HUES6 (cell line): ENCODE measurements at regions not wholly inside any gene's neighbourhood (a gene's known extent, or its start where the extent isn't known, plus 50 kb on each side); places are given as distances from the start of the nearest gene placed in this dataset.

Experiments used
- H3K27ac ChIP-seq: 2 replicates; pipeline ENCODE4 v1.7.0; 2013; ENCODE audit warnings: low read depth, mild to moderate bottlenecking, low read length, inconsistent platforms
- H3K27me3 ChIP-seq: 2 replicates; pipeline ENCODE4 v1.6.1; 2013; ENCODE audit warnings: low read length; ENCODE audit not compliant: control insufficient read depth, insufficient read depth
- H3K36me3 ChIP-seq: 2 replicates; pipeline ENCODE4 v1.6.1; 2013; ENCODE audit warnings: low read length; ENCODE audit not compliant: control insufficient read depth, insufficient read depth
- H3K4me1 ChIP-seq: 2 replicates; pipeline ENCODE4 v1.6.1; 2013; ENCODE audit warnings: low read length; ENCODE audit not compliant: control insufficient read depth, insufficient read depth
- H3K4me3 ChIP-seq: 2 replicates; pipeline ENCODE4 v1.5.1; 2013; ENCODE audit warnings: low read depth, low read length
- H3K9ac ChIP-seq: one replicate; pipeline ENCODE4 v1.6.1; 2013; ENCODE audit warnings: mild to moderate bottlenecking, low read length
- H3K9me3 ChIP-seq: 2 replicates; pipeline ENCODE4 v1.6.1; 2013; ENCODE audit warnings: low read depth, low read length; ENCODE audit not compliant: control insufficient read depth, insufficient read depth

- Histone ChIP-seq H3K9ac (no peak overlapping the region), H3K27me3 (peaks cover 7% of the 10 kb centered on the region), H3K4me3 (no peak overlapping the region), H3K4me1 (no peaks in the 10 kb centered on the region), H3K27ac (no peak overlapping the region), H3K9me3 (no peaks in the 10 kb centered on the region), H3K36me3 (no peaks in the 10 kb centered on the region)
Observed at GRCh38 chr11:44376423-44376822, 66.5 kb upstream of the ALX4 start.

- peaks cover 7% of the 10 kb centered on the region for H3K27me3 ChIP-seq
- no peaks in the 10 kb centered on the region for H3K36me3 ChIP-seq
- H3K9me3 ChIP-seq, result no peaks in the 10 kb centered on the region
- H3K4me3 ChIP-seq, result no peak overlapping the region
- no peak overlapping the region for H3K9ac ChIP-seq
- H3K27ac ChIP-seq, result no peak overlapping the region
- H3K4me1 ChIP-seq, result no peaks in the 10 kb centered on the region
Observed at GRCh38 chr11:44377121-44377520, 67.2 kb upstream of the ALX4 start.

DNA sequence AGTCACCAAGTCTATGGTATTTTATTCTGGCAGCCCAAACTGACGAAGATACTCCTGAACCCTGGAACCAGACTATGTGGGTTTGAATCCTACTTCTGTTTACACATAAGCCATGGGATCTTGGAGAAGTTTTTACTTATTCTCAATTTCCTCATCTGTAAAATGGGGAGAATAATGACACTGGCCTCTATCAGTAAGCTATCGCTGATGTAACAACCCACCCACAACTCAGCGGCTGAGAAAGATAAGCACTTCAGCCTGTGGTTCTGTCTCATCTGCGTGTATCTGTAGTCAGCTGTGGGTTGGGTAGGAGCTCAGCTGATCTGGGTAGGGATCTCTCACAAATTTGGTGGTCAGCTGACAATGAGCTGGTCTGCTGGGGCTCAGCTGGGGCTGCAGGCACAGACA, 68.0 kb upstream of the ALX4 start:
- H3K9me3 ChIP-seq, result no peaks in the 10 kb centered on the region
- no peaks in the 10 kb centered on the region for H3K4me1 ChIP-seq
- H3K36me3 ChIP-seq, result no peaks in the 10 kb centered on the region
- H3K4me3 ChIP-seq, result no peak overlapping the region
- H3K27ac ChIP-seq, result no peak overlapping the region
- peaks cover 7% of the 10 kb centered on the region for H3K27me3 ChIP-seq
- H3K9ac ChIP-seq, result no peak overlapping the region

GRCh38 chr11:44379141-44380008, 69.4 kb upstream of the ALX4 start:
- no peaks in the 10 kb centered on the region for H3K4me1 ChIP-seq
- peaks cover 12% of the 10 kb centered on the region for H3K27me3 ChIP-seq
- H3K9me3 ChIP-seq, result no peaks in the 10 kb centered on the region
- no peak overlapping the region for H3K27ac ChIP-seq
- no peak overlapping the region for H3K4me3 ChIP-seq
- no peaks in the 10 kb centered on the region for H3K36me3 ChIP-seq
- H3K9ac ChIP-seq, result no peak overlapping the region

GRCh38 chr11:44380009-44380313, 70.0 kb upstream of the ALX4 start:
- no peak overlapping the region for H3K9ac ChIP-seq
- no peak overlapping the region for H3K4me3 ChIP-seq
- H3K27me3 ChIP-seq, result peaks cover 12% of the 10 kb centered on the region
- H3K4me1 ChIP-seq, result no peaks in the 10 kb centered on the region
- no peak overlapping the region for H3K27ac ChIP-seq
- no peaks in the 10 kb centered on the region for H3K9me3 ChIP-seq
- no peaks in the 10 kb centered on the region for H3K36me3 ChIP-seq

GRCh38 chr11:44380820-44381219, 70.9 kb upstream of the ALX4 start:
- no peaks in the 10 kb centered on the region for H3K36me3 ChIP-seq
- no peak overlapping the region for H3K4me3 ChIP-seq
- H3K9me3 ChIP-seq, result no peaks in the 10 kb centered on the region
- peaks cover 12% of the 10 kb centered on the region for H3K27me3 ChIP-seq
- no peak overlapping the region for H3K27ac ChIP-seq
- H3K9ac ChIP-seq, result no peak overlapping the region
- H3K4me1 ChIP-seq, result no peaks in the 10 kb centered on the region

- Histone ChIP-seq H3K9me3 (no peaks in the 10 kb centered on the region), H3K9ac (no peak overlapping the region), H3K4me1 (no peaks in the 10 kb centered on the region), H3K4me3 (no peak overlapping the region), H3K36me3 (no peaks in the 10 kb centered on the region), H3K27me3 (peaks cover 11% of the 10 kb centered on the region), H3K27ac (no peak overlapping the region)
Observed at GRCh38 chr11:44381261-44381660, 71.3 kb upstream of the ALX4 start.

- H3K9ac ChIP-seq, result no peak overlapping the region
- no peak overlapping the region for H3K27ac ChIP-seq
- peaks cover 7% of the 10 kb centered on the region for H3K27me3 ChIP-seq
- H3K36me3 ChIP-seq, result no peaks in the 10 kb centered on the region
- no peaks in the 10 kb centered on the region for H3K4me1 ChIP-seq
- no peaks in the 10 kb centered on the region for H3K9me3 ChIP-seq
- H3K4me3 ChIP-seq, result no peak overlapping the region
Observed at GRCh38 chr11:44382118-44382517, 72.2 kb upstream of the ALX4 start.

- no peaks in the 10 kb centered on the region for H3K36me3 ChIP-seq
- no peak overlapping the region for H3K4me3 ChIP-seq
- no peak overlapping the region for H3K9ac ChIP-seq
- peaks cover 7% of the 10 kb centered on the region for H3K27me3 ChIP-seq
- no peaks in the 10 kb centered on the region for H3K4me1 ChIP-seq
- H3K9me3 ChIP-seq, result no peaks in the 10 kb centered on the region
- H3K27ac ChIP-seq, result no peak overlapping the region
Observed at GRCh38 chr11:44382656-44383240, 72.8 kb upstream of the ALX4 start.

DNA sequence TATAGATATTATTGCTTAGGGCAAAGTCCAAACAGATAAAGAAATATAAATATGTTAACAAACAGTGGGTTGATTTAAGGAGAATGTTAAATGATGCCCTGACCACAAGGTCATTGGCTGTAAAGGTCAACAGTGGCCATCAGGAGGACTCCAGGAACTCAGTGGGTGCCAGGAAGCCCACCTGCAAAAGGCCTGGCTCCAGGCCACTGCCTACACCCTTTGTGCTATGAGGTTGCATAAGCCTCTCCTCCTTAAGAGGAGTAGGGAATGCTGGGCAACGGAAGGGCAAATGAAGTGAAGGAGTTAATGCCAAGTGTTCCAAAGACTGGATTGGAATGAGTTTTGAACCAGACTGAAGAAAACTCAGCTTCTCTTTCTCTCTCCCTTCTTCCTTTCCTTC, 73.3 kb upstream of the ALX4 start:
- Histone ChIP-seq H3K27me3 (peaks cover 7% of the 10 kb centered on the region), H3K9ac (no peak overlapping the region), H3K9me3 (no peaks in the 10 kb centered on the region), H3K27ac (no peak overlapping the region), H3K4me1 (no peaks in the 10 kb centered on the region), H3K4me3 (no peak overlapping the region), H3K36me3 (no peaks in the 10 kb centered on the region)

GRCh38 chr11:44387415-44387814, 77.5 kb upstream of the ALX4 start:
- H3K9ac ChIP-seq, result no peak overlapping the region
- no peaks in the 10 kb centered on the region for H3K36me3 ChIP-seq
- H3K4me3 ChIP-seq, result no peak overlapping the region
- no peak overlapping the region for H3K27ac ChIP-seq
- H3K4me1 ChIP-seq, result peaks cover 8% of the 10 kb centered on the region; the same call in 1 of the 2 replicates
- peaks cover 8% of the 10 kb centered on the region for H3K9me3 ChIP-seq
- peaks cover 4% of the 10 kb centered on the region for H3K27me3 ChIP-seq
